WI38 (cell line): ENCODE measurements at regions not wholly inside any gene's neighbourhood (a gene's known extent, or its start where the extent isn't known, plus 50 kb on each side); places are given as distances from the start of the nearest gene placed in this dataset.

Experiments used
- H3K4me3 ChIP-seq: 2 replicates; pipeline ENCODE4 v1.5.1; 2011; ENCODE audit warnings: low read depth, mild to moderate bottlenecking, control low read depth, low read length
- TF ChIP-seq, protein P1 (sequence below): IDR thresholded peaks from 2 replicates; pipeline ENCODE4 v1.5.1; 2012; ENCODE audit warnings: low read depth, mild to moderate bottlenecking, control low read depth, low read length

DNA sequence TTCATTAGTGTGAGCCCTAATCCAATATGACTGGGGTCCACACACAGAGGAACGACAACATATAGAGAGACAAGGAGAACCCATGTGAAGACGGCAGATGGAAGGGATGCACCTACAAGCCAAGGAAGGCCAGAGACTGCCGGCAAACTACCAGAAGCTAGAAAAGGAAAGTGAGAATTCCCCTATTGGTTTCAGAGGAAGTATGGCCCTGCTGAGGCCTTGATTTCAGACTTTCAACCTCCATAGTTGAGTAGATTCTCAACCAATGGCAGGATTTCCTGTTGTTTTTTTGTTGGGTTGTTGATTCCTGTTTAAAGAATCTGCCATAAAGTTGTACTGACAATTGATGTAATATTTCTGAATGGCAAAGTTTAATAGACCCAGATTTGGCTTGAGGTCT, 241.5 kb downstream of the SATB2 start:
- TF ChIP-seq, protein P1, sequence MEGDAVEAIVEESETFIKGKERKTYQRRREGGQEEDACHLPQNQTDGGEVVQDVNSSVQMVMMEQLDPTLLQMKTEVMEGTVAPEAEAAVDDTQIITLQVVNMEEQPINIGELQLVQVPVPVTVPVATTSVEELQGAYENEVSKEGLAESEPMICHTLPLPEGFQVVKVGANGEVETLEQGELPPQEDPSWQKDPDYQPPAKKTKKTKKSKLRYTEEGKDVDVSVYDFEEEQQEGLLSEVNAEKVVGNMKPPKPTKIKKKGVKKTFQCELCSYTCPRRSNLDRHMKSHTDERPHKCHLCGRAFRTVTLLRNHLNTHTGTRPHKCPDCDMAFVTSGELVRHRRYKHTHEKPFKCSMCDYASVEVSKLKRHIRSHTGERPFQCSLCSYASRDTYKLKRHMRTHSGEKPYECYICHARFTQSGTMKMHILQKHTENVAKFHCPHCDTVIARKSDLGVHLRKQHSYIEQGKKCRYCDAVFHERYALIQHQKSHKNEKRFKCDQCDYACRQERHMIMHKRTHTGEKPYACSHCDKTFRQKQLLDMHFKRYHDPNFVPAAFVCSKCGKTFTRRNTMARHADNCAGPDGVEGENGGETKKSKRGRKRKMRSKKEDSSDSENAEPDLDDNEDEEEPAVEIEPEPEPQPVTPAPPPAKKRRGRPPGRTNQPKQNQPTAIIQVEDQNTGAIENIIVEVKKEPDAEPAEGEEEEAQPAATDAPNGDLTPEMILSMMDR, result no peak
- no peak overlapping the region for H3K4me3 ChIP-seq

GRCh38 chr2:199207011-199207410, 250.7 kb downstream of the SATB2 start:
- no peak overlapping the region for H3K4me3 ChIP-seq
- TF ChIP-seq, protein P1, result no peak

GRCh38 chr2:199206536-199206935, 251.2 kb downstream of the SATB2 start:
- no peak overlapping the region for H3K4me3 ChIP-seq
- TF ChIP-seq, protein P1, result no peak

DNA sequence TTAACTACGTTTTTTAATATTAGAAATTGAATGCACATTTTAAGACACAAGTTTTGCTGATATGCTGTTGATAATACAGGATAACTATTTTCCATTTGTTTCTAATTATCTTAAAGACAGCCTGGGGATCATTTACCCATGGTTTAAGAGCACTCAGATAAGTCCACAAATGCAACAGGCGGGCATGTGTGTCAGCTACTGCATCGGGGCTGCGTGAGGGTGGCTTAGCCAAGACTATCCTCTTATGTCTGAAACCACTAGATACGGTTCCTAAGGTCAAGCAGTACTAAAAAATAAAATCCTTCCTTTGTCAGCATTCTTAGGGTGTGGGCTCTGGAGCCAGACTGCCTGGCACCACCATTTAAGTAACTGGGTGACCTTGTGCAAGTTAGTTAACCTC, 254.8 kb downstream of the SATB2 start:
- TF ChIP-seq, protein P1, result no peak
- no peak overlapping the region for H3K4me3 ChIP-seq

- TF ChIP-seq, protein P1, result no peak
- no peak overlapping the region for H3K4me3 ChIP-seq
These were observed 256.2 kb downstream of the SATB2 start for GRCh38 chr2:199201539-199201938.

DNA sequence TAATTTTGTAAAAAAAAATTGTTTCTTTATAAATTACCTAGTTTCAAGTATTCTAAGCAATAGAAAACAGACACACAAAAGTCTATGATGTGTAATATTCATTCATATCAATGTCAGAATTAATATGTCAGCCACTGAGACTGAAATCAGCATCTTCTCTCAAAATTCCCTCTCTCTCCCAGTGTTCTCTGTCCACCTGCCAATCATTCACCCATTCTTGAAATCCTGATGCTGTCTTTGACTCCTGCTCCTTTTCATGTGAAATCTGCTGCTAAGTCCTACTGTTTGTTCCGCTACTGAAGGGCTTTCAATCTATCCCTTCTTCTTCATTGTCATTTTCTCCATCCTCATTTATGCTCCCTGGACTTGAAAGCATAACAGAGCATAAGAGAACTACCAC, 257.9 kb downstream of the SATB2 start:
- H3K4me3 ChIP-seq, result no peak overlapping the region
- TF ChIP-seq, protein P1, result no peak

- H3K4me3 ChIP-seq, result no peak overlapping the region
- TF ChIP-seq, protein P1, result no peak
These were observed 260.3 kb downstream of the SATB2 start for GRCh38 chr2:199197448-199197847.
